Gastrocnemius medialis (tissue), 4 donors: ENCODE measurements at regions not wholly inside any gene's neighbourhood (a gene's known extent, or its start where the extent isn't known, plus 50 kb on each side); places are given as distances from the start of the nearest gene placed in this dataset.

ENCODE experiments used
- CTCF ChIP-seq, 5 experiments: fragments of 450-650 bp in 3 of 5; fragments of 200-600 bp in 2 of 5; sonication (generic) in 2 of 5; IDR thresholded peaks in 4 of 5; conservative IDR thresholded peaks in 1 of 5; 1 replicate in 4 of 5; 2 replicates in 1 of 5; pipeline ENCODE4 v1.5.1; 2016 to 2019; ENCODE audit warnings: antibody characterized with exemption in 5 of 5, mild to moderate bottlenecking in 3 of 5, moderate library complexity in 3 of 5
- POLR2A ChIP-seq, 2 donors: fragments of 450-650 bp; IDR thresholded peaks; one replicate each; pipeline ENCODE4 v1.6.1; 2017; ENCODE audit warnings: antibody characterized with exemption in 2 of 2, mild to moderate bottlenecking in 2 of 2, moderate library complexity in 2 of 2

GRCh38 chr6:90730151-90730673, 143.3 kb upstream of the MAP3K7 start:
- TF ChIP-seq CTCF (IDR thresholded peaks at IDR 0.05 in 4 of 5, conservative IDR thresholded peaks at IDR 0.05 in 1 of 5) (no peak), POLR2A (IDR thresholded peaks at IDR 0.05) (no peak)
